ENCODE measurements at regions not wholly inside any gene's neighbourhood (a gene's known extent, or its start where the extent isn't known, plus 50 kb on each side); places are given as distances from the start of the nearest gene placed in this dataset.
"Not testable (repeated sequence)": the region's sequence is repeated elsewhere in the genome, so short reads cannot be mapped to it uniquely, and the experiment has no call there.

GRCh38 chr2:242027676-242028450, 158.3 kb downstream of the RTP5 start:
- DNase-seq (ENCODE audit: low read depth in 2 of 2), result no peak

GRCh38 chr2:242029422-242030225, 160.1 kb downstream of the RTP5 start:
- no peak for DNase-seq (ENCODE audit: low read depth in 2 of 2)

DNA sequence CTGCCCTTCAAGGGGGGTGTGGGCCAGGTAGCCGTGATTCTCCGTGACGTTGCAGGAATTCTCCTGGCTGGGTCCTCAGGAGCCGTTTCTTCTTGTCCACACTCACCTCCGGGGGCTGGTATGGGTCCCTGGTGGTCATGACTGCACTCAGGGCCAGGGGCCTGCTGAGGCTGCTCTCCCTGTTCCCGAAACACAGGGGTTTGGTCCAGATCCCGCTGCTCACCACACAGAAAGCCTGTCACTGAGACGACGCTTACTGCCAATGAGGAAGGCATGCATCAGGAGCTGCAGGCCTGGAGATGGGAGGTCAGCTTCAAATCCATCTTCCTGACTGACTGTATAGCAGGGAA, 160.7 kb downstream of the RTP5 start:
- DNase-seq (ENCODE audit: low read depth in 2 of 2), result no peak

DNA sequence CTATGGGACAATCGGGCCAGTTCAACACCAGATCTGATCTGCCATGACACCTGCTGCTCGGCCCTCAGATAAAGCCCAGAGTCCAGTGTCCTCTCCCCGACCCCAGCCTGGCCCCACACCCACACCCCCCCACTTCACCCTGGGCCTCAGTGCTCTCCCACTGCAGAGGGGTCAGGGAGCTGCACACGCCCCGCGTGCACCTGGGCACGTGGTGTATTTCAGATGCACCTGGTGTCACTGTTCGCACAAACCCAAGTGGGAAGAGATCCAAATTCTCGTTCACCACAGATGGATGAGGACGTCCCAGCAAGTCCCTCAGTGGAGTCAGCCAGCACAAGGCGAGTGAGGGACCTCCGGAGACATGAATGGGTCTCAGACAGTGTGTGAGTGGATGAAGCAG, 161.3 kb downstream of the RTP5 start:
- DNase-seq (ENCODE audit: low read depth in 2 of 2), result no peak

GRCh38 chr2:242031481-242032019, 162.0 kb downstream of the RTP5 start:
- peak; percentile 79 to 83 for DNase-seq (ENCODE audit: low read depth in 2 of 2)

GRCh38 chr2:242032780-242033656, 163.5 kb downstream of the RTP5 start:
- no peak for DNase-seq (ENCODE audit: low read depth in 2 of 2)

DNA sequence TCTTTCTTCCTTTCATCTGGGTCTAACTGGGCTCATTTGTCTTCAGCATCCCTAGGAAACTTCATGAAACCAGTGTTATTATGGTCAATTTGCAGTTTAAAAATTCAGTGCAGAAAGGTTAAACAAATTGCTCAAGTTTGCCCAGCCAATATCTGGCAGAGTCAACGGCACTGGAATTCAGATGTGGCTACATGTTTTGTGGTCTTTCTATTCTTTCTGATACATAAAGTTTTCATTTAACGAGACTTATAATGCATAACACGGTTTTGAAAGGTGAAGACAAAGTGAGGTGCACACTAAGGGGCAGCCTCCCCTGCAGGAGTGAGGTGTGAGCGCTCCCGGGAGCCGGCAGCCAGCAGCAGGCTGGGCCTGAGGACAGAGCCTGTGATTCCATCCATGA, 164.6 kb downstream of the RTP5 start:
- no peak for DNase-seq (ENCODE audit: low read depth in 2 of 2)

DNA sequence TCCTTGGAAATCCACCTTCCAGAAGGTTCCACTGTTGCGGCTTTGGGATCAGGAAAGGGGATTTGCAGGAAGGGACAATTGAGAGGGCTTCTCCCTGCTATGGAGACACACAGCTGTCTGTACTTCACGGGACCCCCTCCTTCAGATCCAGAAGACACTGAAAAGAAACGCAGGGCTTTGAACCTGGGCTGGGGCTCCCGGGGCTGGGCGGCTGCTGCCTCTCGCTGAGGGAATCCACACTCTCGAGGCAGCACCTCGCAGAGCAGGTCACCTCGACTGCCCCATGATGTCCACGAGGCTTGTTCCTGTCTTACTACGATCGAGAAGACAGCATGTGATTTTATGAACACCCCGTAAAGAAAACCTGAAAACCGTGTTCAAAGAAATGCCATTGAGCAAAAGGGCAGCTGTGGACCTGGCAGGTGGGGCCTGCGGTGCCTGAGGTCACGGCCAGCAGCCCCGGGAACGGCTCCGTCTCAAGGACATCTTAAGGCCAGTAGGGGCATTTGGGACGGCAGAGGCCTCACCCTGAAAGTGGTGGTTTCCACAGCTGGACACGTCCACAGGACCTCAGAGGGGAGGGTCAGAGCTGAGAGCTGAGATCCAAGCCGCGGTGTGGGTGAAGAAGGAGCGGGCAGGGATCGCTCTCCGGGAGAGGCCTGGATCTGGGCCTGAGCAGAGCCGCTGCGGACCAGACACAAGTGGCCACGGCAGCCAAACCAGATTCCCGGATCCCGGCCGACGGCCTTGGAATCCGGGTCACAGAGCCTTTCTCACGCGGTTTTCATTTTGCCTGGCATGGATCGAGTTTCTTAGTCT, 165.7 kb downstream of the RTP5 start:
- no peak for DNase-seq (ENCODE audit: low read depth in 2 of 2)

DNA sequence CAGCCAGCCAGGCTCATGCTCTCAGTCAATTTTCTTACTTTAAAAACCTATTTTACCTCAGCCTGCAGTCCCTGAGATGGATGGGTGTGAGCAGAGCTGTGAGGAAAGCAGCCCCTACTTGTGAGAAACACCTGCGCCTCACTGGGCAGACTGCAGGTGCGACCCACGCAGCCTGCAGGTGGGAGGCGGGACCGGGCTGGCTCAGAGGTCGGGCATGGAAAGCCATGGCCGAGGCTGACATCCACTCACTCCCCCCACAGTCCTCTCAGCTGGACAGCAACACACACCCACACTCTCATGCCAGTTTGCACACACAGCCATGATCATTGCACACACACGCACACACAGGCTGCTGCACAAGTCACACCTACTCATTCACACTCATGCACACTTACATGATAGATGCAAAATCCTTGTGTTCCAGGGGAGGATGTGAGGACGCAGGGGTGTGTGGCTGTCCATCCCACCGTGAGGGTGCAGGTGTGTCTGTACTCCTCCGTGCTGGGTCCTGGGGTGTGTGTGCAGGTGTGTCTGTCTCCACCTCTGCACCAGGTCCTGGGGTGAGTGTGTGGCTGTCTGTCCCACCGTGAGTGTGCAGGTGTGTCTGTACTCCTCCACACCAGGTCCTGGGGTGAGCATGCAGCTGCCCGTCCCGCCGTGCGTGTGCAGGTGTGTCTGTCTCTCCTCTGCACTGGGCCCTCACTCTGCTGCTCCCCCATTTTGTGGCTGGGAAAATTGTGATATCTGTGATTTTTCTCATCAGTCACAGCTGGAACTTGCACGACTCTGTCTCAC, 166.5 kb downstream of the RTP5 start:
- DNase-seq (ENCODE audit: low read depth in 2 of 2), result no peak

DNA sequence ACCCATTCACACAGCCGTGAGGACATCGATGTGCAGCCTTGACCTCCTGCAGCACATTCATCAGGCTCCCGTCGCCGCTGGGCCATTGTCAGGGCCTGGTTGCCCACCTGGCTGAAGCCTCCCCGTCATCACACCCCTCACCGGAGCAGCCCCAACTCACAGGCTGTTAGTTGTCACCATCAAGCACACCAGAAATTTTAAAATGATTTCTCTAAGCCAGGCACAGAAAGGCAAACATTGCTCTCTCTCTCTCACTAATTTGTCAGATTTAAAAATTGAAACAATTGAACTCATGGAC, 167.1 kb downstream of the RTP5 start:
- no peak for DNase-seq (ENCODE audit: low read depth in 2 of 2)

GRCh38 chr2:242038166-242038927, 168.8 kb downstream of the RTP5 start:
- no peak for DNase-seq (ENCODE audit: low read depth in 2 of 2)

DNA sequence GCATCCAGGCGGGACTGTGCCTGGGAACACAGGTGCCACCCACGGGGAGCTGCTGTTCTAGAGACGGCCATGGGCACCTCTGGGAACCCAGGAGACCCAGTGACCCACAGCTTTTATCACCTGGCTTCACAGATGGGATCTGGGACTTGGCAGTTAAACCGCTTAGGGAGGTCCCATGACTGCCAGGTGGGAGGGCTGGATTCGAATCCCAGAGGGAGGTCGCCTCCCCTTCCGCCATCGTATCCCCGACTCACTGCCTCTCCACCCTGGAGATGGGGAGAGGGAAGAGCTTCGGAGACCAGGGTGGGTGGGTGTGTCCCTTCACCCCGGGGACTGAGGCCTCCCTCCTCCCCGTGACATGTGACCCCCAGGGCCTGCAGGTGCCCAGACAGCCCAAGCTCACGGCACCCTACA, 169.4 kb downstream of the RTP5 start:
- DNase-seq (ENCODE audit: low read depth in 2 of 2), result no peak

GRCh38 chr2:242040303-242040655, 170.8 kb downstream of the RTP5 start:
- no peak for DNase-seq (ENCODE audit: low read depth in 2 of 2)

DNA sequence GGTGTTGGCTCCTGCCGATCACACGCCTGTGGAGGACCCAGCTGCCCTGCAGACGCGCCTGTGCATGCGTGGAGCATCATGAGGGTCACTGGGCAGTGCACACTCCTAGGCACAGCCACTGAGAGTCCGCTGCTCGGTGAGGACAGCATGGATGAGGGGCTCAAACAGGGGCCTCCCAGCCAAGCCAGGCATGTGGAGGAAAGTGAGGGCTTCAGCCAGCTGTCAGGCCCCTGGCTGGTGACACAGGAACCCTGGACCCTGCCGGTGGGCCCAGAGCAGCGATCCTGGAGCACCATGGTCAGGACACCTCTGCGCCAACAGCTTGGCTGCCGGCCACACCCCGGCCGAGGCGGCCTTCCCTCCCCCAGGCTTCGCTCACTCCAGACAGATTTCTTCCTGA, 171.2 kb downstream of the RTP5 start:
- no peak for DNase-seq (ENCODE audit: low read depth in 2 of 2)

- DNase-seq (ENCODE audit: low read depth in 2 of 2), result no peak
Observed at GRCh38 chr2:242041816-242042215, 172.3 kb downstream of the RTP5 start.

DNA sequence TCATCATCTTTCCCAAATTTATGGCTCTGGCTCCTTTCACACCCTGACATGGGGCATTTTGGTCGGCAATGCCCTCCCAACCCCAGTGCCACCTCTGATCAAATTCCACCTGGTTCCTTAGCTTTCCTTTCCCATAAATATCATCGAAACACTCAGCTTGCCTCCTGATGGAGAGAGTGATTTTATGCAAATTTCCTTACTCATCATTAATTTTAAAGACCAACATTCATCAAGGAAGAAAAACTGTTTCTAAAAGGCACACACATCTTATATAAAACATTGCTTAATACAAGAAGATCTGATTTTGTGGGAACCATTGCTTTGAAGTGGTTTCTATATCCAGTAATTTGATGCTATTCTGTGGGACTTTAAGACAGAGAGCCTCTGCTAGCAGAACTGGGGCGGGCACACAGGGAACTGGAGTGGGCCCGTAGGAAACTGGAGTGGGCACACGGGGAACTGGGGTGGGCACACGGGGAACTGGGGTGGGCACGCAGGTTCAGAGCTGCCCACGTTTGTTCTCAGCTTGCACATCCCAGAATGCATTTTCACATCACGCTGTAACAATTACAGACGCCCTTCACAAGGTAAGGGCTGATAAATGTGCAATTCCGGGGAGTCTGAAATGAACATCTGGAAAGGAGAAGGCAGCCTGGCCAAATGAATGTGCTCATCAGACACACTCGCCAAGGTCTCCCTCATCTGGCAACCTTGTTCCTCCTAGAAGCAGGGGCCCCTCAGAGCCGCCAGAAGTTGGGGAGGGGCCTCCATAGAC, 174.2 kb downstream of the RTP5 start:
- no peak for DNase-seq (ENCODE audit: low read depth in 2 of 2)

GRCh38 chr2:242044313-242044590, 174.7 kb downstream of the RTP5 start:
- no peak for DNase-seq (ENCODE audit: low read depth in 2 of 2)

DNA sequence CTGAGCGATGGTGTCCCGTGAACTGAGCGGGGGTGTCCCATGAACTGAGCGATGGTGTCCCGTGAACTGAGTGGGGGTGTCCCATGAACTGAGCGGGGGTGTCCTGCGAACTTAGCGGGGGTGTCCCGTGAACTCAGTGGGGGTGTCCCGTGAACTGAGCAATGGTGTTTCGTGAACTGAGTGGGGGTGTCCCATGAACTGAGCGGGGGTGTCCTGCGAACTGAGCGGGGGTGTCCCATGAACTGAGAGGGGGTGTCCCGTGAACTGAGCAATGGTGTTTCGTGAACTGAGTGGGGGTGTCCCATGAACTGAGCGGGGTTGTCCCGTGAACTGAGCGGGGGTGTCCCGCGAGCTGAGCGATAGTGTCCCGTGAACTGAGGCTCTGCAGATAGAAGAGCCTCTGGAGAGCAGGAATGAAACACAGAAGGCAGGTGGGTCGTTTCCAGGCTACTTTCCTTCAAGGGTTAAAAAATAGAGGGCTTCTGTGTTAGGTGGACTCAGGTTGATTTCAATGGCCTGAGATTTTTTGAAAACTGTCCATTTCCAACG, 176.1 kb downstream of the RTP5 start:
- not testable (repeated sequence) for DNase-seq (ENCODE audit: low read depth in 2 of 2)

GRCh38 chr2:242046206-242046826, 176.8 kb downstream of the RTP5 start:
- no peak for DNase-seq (ENCODE audit: low read depth in 2 of 2)
